ENCODE measurements at regions not wholly inside any gene's neighbourhood (a gene's known extent, or its start where the extent isn't known, plus 50 kb on each side); places are given as distances from the start of the nearest gene placed in this dataset.

DNA sequence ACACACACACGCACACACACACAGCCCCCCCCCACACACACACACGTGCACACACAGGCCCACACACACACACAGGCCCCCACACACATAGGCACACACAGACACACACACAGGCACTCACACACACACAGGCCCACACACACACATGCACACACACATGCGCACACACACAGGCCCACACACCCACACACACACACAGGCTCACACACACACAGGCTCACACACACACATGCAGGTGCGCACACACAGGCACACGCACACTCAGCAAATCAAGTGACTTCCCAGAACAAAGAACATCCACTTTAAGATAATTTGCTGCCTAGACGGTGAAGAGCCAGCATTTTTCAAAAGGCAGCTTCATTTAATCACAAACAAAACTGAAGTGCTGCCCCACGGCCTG lies 78.5 kb upstream of the FBRSL1 start:
- intact Hi-C loops (cut with DNase I), result loop anchor here in 1 of 2 donors (10.0 kb wide), 1 partner anchor 257 kb away; no protein-coding TSS in a partner anchor
- DNase-seq (no peak), ATAC-seq (no peak)

DNA sequence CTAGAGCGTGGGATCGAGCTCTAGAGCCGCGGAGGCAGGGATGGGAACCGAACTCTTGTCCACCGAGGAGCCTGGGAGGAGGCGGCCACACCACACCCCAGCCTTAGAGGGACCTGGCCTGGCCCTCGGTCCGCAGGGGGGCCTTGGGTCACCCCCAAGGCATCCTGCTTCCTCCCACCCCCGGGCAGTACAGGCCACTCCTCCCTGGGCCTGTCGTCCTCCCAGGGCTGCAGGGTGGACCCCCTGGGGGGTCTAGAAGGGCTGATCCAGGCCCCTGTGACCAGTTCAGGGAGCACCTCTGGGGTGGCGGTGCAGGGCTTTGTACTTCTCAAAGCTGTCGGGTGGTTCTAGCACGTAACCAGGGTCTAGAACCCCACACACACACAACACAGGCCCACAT lies 79.1 kb upstream of the FBRSL1 start:
- intact Hi-C loops (cut with DNase I), result loop anchor here in 1 of 2 donors (10.0 kb wide), 1 partner anchor 256 kb away; no protein-coding TSS in a partner anchor

DNA sequence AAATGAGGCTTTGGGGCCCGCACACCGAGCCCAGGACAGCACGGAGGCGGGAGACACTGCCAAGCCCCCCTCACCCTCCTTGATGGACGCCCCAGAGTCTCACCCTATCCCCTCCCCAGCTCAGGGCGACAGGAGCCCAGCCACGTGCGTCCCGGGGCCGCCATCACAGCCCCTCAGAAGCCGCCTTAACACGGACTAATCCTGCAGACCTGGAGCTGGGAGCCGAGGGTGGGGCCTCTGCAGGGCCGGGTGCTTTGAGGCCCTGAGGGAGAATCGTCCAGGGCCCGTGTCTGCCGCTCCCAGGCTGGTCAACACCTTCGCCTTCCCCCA lies 79.7 kb upstream of the FBRSL1 start:
- intact Hi-C loops (cut with DNase I), result loop anchor here in 1 of 2 donors (10.0 kb wide), 1 partner anchor 255 kb away; no protein-coding TSS in a partner anchor
- DNase-seq, result no peak
- ATAC-seq, result no peak

More for the DNA sequence above, 79.1 kb upstream of the FBRSL1 start:
- DNase-seq (no peak), ATAC-seq (no peak)

DNA sequence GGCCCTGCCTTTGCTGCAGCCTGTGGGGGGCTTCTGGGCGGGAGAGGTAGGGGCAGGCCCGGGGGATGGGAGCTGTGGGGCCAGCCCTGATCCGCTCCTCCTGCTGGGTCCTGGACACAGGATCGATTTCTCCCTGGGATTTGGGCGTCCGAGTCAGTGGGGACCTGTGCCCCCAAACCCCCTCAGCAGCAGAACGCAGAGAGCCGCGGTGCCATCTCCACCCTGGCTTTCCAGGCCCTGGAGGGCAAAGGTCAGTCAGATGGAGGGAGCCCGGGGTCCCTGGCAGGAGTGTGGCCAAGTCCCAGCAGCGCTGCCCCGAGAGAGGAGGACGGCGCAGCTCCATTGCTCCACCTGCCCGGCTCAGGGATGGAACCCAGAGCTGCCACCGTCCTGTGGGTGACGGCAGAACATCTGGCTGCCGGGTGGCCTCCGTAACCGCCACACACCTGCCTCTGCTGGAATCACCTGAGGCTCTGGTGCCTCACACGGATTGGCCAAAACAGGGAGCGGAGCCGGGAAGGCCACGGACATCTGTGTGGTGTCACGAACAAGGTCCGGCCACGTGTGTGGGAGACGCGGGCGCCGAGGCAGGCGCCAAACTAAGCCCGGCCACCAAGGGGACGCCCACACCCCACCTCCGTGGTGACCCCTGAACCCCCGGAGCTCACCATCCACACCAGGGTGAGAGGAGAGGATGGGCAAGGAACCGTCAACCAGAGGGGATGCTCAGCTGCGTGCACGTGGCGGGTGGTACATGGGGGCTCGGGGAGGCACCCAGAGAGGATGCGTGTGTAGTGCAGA lies 80.3 kb upstream of the FBRSL1 start:
- ATAC-seq (no peak), DNase-seq (no peak)
- intact Hi-C loops (cut with DNase I), result loop anchor here (10.0 kb wide), 1 partner anchor 255 kb away; no protein-coding TSS in a partner anchor

DNA sequence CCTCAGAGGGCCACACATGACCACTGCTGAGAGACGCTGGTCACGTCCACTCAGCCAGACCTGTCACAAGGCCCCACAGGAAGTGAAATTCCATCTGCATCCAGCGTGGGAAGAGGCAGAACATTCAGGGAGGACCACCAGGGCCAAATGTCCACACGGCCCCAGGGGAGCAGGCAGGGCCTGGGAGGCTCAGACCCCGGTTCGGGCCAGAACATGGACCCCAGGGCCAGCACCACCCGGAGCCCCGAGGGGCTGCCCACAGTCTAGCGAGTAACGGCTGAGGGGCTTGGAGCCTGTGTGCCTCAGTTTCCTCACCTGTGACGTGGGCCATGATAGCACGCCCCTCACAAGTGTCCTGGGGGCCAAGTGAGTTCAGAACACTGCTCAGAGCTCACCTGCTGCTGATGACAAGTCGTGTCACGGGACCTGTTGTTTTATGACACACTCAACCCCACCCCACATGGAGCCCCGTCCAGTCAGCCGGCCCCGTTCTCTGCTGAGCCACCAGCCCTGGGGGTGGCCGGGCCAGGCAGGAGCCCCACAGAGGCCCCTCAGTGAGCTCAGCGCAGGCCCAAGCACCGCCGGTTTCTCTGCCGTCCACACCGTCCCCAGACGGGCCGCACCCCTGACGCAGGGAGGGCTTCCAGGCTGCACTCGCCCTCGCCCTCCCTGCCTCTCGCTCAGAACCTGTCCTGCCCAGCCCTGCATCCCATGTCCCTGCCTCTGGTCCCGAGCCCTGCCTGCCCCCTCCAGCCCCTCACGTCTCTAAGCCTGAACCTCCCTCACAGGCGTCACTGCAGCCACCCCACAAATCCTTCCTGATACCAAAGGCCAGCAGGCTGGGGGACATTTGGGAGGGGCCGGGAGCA lies 79.5 kb upstream of the GALNT9 start:
- no peak for ATAC-seq
- no peak for DNase-seq
- intact Hi-C loops (cut with DNase I), result loop anchor here in 1 of 2 donors (10.0 kb wide), 1 partner anchor 254 kb away; no protein-coding TSS in a partner anchor

DNA sequence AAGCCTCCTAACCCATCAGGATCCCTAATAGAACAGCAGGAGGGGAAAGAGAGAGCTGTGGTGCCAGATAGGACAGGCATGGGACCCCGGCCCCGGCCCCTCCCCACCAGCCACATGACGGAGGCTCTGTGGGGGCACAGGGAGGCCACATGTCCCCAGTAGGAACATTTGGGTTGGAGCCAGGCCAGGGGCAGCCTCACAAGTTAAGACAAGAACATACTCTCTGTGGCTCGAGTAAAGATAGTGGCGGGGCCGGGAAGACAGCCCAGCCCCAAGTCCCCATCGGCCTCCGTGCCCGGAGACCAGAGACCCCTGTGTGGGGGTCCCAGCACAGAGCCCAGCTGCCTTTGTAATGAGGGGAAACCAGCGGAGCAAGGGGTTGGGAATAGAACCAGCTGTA lies 78.6 kb upstream of the GALNT9 start:
- DNase-seq (no peak), ATAC-seq (no peak)
- intact Hi-C loops (cut with DNase I), result loop anchor here in 1 of 2 donors (10.0 kb wide), 1 partner anchor 253 kb away; no protein-coding TSS in a partner anchor

DNA sequence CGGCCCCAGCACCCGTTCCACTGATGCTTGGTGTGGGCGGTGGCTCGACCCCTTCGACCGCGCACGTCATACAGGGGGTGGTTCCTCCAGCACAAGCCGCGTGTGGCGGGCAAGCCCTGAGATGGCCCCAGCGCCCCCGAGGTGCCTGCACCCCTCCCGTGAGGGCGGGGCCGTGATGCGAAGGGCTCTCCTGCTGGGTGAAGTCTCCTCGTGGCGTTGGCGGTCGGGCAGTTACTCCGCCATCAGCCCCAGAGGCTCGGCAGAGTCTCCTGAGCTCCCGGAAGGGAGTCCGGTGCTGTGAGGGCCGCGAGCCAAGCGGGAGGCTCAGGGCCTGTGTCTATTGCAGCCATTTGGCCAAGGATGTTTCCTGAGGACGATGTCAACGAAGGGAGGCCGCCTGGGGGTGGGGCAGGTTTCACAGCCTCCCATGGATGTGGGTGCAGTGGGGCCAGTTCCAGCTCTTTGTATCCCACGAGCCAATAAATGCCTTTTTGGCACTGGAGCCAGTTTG lies 78.1 kb upstream of the GALNT9 start:
- intact Hi-C loops (cut with DNase I), result loop anchor here in 1 of 2 donors (10.0 kb wide), 1 partner anchor 253 kb away; no protein-coding TSS in a partner anchor
- DNase-seq (no peak), ATAC-seq (no peak)

DNA sequence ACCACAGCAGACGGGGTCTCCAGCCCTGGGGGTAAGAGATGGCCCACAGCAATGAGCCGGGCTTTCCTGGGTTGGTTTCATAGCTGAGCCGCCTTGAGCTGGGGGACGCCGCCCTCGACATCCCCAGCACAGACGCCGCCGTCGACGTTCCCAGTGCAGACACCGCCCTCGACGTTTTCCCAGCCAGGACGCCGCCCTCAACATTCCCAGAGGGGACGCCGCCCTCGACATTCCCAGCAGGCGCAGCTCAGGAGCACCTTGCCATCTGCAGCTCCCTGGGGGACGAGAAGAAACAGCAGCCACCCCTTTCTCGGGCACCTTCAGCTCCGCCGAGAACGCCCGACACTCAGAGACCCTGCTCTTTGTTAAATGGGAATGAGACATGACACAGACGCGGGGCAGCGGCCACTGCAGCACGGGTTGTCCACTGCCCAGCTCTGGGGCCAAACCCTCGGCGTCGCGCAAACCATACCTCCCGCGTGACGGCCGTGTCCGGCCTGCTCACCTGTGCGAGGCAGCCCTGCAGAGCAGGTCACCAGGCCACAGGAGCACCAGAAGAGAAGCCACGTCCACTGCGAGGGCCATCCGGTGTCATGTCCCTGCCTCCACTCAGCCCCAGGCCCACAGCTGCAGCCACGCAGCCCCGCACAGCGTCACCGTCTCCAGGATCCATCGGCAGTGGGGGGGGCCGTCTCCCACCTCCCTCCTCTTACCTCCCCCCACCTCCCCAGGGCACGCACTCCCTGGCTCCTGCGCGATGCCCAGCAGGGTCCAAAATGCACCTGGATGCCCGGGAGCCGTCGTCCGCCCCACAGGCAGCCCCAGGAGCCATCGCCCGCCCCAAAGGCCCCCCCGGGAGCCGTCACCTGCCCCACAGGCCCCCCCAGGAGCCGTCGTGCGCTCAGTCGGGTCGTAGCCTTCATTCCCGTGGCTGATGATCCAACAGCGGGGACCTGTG lies 77.4 kb upstream of the GALNT9 start:
- DNase-seq, result peak; percentile 17
- ATAC-seq, result no peak
- intact Hi-C loops (cut with DNase I), result loop anchor here in 1 of 2 donors (10.0 kb wide), 1 partner anchor 252 kb away; no protein-coding TSS in a partner anchor

DNA sequence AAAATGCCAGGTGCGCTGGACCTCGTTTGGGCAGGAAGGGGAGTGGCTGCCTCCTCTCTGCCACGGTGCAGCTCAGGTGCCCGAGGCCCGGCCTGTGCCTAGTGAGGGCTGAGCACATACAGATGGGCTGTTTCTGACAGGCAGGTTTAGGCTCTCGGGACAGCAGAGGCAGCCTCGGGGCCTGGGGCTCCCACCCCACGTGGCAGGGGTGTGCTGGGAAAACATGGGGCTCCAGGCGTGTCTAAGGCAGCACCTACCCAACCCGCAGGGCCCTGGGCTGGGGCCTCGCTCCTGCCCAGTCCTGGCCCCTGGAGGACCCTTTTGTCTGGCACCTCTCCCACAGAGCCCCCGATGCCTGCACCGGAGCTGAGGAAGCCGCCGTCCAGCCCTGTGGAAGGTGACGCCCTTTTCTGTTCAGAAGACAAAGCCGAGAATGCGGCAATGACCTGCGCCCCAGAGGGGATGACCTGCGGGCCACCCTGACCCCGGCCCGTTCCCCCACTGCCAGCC lies 76.4 kb upstream of the GALNT9 start:
- DNase-seq, result no peak
- intact Hi-C loops (cut with DNase I), result loop anchor here in 1 of 2 donors (10.0 kb wide), 1 partner anchor 251 kb away; no protein-coding TSS in a partner anchor
- no peak for ATAC-seq

DNA sequence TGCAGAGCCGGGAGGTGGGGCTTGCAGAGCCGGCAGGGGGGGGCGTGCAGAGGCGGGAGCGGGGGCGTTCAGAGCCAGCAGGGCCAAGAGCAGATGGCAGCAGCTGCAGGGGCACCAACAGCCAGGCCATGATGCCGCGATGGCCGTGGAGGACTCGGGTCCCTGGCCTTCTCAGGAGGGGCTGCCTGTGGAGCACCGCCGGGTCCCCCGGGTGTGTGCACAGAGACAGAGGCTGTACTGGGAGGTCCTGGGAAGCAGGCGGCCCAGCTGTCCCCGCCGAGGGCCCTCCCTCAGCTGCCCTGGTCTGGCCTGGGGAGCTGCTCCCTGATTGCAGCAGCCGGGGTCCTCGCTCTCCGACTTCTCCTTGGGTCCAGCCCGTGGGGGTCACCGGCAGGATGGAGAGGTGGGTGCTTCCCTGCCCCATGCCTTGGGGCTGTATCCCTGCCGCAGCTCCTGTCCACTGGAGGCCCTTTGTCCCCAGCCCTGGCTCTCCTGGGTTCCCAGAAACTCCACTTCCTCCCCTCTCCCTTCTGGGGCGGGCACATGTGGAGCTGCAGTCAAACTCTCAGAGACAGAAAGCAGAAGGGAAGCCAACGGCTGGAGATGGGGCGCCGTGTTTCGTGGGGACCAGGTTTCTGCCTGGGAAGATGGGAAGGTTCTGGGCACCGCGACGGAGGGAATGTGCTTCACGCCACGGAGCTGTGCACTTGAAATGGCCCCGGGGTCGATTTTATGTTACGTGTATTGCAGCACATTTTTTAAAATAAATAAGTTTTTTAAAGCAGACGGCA lies 75.8 kb upstream of the GALNT9 start:
- no peak for ATAC-seq
- intact Hi-C loops (cut with DNase I), result loop anchor here in 1 of 2 donors (10.0 kb wide), 1 partner anchor 250 kb away; no protein-coding TSS in a partner anchor

DNA sequence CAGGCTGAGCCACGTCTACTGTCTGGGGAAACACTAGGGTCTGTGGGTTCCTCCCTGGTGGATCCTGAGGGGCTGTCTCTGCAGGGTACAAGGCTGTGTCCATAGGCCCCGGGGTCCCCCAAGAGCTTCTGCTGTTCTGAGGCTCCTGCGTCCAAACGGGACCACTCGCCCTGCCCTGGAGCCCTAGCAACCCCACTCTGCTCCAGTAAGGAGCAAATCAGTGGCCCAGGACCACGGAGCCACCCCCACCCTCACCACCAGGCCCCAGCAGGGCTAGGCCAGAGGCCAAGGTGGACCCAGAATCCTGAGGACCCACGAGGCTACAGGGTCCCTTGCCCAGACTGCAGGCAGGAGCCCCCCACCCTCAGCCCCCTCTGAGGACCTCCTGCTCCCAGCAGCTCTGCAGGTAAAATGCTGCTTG lies 75.1 kb upstream of the GALNT9 start:
- no peak for ATAC-seq
- no peak for DNase-seq
- intact Hi-C loops (cut with DNase I), result loop anchor here in 1 of 2 donors (10.0 kb wide), 1 partner anchor 250 kb away; no protein-coding TSS in a partner anchor

More for the DNA sequence above, 75.8 kb upstream of the GALNT9 start:
- DNase-seq, result no peak

DNA sequence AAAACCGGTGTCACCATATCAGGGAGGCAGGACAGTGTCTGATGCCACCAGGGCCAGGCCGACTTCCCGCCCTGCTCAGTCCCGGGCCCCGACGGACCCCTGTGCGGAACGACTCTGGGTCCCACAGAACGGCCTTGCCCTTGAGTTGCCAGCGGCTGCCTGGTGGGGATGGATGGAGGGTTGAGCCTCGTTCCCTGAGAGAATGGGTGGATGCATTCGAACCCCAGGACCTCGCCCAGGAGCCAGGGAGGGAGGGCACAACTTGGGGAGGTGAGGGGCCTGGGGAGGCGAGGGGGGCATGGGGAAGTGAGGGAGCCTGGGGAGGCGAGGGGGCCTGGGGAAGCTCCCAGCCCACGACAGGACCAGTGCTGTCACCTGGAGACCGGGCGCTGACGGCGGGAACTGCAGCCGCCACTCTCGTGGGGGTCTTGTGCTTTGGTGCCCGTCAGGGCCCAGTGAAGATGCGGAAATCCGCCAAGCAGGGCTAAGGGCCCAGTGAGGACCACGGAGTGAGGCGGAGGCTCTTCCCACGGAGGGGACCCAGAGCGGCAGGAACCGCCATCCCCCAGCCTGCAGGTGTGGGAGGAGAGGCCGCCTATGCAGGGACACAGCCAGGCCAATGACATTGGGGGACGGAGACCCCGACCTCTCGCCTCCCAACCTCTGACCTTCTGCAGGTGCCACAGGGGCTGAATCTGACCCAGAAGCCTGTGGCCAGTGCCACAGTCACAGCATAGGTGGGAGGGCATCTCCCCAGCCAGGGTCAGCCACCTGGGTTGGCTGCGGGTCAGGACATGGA lies 74.4 kb upstream of the GALNT9 start:
- intact Hi-C loops (cut with DNase I), result loop anchor here in 1 of 2 donors (10.0 kb wide), 1 partner anchor 249 kb away; no protein-coding TSS in a partner anchor
- DNase-seq (no peak), ATAC-seq (no peak)

DNA sequence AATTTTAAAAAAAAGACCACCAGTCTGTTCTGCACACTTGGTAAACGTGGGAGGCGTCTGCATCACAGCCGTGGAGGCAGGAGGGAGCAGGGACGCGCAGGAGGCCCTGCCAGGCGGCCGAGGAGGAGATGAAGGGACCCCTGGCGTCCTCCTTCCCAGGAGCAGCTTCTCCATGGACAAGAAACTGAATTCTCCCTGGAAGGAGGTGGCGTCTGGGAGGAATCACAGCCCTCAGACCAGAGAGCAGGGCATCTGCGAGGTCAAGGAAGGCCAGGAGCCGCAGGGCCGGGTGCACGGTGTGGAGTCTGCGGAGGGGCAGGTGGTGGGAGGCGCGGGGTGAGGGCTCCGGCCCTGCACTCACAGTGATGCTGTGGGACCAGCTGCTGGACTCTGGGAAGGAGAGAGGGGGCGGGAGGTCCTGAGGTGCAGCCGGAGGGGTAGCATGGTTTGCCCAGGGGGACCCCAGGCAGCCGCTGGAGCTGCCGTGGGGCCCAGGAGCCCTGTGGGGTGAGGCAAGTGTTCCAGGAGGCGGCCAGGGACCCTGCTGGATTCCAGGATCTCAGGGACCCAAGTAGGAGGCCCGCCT lies 73.5 kb upstream of the GALNT9 start:
- intact Hi-C loops (cut with DNase I), result loop anchor here in 1 of 2 donors (10.0 kb wide), 1 partner anchor 248 kb away; no protein-coding TSS in a partner anchor
- no peak for DNase-seq
- no peak for ATAC-seq

DNA sequence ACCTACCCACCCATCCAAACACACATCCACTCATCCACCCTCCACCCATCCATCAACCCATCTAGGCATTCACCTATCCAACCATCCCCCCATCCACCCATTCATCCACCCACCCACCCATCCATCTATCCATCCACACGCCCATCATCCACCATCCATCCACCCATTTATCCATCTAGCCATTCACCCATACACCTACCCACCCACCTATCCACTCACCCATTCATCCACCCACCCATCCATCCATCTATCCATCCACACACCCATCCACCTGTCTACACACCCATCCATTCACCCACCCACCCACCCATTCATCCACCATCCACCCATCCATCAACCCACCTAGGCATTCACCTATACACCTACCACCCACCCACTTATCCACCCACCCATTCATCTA lies 72.6 kb upstream of the GALNT9 start:
- intact Hi-C loops (cut with DNase I), result loop anchor here in 1 of 2 donors (10.0 kb wide), 1 partner anchor 247 kb away; no protein-coding TSS in a partner anchor
- no peak for ATAC-seq
- DNase-seq, result no peak

DNA sequence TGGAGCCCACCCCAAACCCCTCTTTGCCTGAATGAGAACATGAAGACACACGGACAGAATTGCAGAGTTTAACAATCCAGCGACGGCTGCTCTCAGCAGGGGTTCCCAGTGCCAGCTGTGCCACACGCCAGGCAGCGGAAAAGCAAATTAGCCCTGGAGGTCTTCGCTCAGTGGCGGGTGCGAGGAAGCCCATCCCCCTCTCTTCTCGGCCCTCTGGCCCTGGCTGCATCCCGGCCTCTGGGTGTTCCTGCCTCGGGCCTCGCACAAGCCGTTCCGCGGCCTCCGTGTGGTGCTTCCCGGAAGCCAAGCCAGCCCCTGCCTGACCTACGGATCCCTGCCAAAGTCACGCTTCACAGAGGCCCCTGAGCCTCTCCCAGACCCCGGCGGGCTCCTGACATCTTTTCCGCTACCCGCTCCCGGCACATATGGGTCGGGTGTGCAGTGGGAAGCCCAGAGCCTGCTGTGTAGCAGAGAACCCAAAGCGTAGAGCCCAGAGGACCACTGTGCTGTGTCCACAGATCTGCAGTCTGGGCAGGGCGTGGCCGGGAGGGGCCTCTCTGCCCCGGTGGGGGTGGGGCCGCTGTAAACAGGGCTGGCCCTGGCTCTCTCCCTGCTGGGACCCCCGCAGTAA lies 70.7 kb upstream of the GALNT9 start:
- ATAC-seq (no peak), DNase-seq (no peak)
- intact Hi-C loops (cut with DNase I), result loop anchor here in 1 of 2 donors (10.0 kb wide), 1 partner anchor 245 kb away; no protein-coding TSS in a partner anchor
